ENCODE measurements at regions not wholly inside any gene's neighbourhood (a gene's known extent, or its start where the extent isn't known, plus 50 kb on each side); places are given as distances from the start of the nearest gene placed in this dataset.
"Not testable (repeated sequence)": the region's sequence is repeated elsewhere in the genome, so short reads cannot be mapped to it uniquely, and the experiment has no call there.

DNA sequence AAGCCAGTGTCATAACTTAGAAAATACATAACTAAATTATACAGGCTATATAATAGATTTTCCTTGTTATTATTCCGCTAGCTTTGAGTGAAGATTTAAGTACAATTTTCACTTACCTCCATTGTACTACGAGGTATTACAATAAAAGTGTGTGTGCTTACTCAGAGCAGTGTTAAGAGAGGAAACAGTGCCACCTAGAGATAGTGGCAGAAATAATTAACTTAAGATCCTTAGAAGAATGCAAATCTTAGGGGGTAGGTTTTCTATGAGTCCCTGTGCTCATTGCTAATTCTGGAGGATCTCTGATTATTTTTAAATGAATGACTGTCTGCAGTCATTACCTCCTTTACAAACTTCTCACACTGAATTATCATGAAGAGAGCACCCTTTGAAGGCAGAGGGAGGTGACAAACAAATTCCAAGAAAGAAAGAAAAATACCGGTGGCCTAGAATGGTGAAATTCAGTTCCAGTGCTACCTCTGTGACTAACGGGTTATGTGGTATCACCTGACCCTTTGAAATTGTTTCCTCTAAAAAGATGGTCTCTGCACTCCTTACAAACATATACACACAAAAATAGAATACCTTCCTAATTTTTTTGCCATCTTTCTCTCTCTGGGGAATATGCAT is 379.8 kb downstream of the TRIM36 start:
- peak; percentile 62 for FAIRE-seq

DNA sequence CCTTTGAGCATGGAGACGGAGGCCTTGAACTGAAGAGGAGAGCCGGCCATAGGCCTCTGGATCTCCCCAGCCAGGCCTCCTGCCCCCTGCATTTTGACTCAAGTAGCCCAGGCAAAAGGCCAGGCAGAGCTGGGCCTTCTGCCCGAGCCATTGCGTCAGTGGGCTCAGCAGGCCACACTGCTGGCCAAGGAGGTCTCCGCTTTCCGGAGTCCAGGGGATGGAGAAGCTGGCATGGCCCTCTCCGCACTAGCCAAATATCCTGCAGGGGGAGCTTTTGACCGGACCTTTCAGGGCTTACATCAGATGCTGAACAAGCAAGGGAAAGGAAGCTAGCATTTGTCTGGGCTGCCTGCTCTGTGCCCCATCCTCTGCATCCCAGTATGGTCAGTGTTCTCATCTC is 386.8 kb downstream of the TRIM36 start:
- FAIRE-seq, result no peak

DNA sequence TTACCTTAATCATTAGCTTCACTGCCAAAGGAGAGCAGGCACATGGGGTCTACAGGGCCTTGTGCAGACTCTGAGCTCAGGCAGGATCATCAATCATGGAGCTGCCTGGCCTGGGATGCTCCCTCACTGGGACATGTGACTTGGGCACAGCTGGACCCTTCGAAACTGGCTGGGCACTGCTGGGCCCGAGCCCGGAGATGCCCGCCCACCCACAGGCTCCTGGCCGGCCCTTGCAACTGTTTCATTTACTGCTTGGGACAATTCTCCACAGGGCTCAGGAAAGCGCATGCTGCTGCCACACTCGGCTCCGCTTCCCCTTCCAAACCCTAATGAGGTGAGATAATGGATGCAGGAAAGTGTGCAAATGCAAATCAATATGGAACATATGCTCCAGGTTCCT is 387.5 kb downstream of the TRIM36 start:
- FAIRE-seq, result no peak

DNA sequence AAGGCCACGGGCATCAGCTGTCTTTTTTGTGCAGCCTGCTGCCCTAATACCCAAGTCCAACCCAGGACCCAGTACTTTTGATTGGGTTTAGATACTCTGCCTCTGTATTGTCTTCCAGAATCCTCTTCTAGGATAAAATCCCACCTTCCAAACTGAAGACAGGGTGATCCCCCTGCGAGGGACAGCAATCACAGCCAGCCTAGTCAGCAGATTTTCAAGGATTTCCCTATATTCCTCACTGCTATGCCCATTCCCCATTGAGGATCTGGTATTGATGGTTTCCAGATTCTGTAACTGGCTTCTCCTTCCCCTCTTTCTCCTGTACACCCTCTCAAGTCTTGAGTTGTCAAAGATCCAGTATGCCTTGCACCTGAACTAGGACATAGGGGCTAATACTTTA is 389.4 kb downstream of the TRIM36 start:
- FAIRE-seq, result no peak

DNA sequence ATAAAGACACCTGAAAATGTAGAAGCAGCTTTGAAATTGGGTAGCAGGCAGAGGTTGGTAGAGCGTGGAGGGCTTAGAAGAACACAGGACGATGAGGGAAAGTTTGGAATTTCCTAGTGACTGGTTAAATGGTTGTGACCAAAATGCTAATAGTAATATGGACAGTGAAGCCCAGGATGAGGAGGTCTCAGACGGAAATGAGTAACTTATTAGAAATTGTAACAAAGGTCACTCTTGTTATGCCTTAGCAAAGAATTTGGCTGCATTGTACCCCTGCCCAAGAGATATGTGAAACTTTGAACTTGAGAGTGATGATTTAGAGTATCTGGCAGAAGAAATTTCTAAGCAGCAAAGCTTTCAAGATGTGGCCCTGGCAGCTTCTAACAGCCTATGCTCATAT is 382.5 kb downstream of the KCNN2 start:
- no peak for FAIRE-seq

DNA sequence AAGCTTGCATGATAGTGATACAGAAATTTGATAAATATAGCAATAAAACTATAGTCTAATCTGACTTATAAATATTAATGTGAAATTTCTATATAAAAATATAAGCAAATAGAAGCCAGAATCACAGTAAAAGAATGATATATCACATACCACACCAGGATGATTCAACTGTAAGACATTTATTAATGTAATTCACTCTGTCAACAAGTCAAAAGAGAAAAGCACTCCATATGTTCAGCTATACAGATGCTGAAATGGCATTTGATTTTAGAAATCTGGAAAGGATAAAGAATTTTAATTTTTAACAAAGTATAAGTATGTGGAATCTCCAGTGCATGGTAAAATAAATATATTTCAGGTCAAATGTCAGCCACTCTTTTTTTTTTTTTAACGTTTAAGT is 372.4 kb downstream of the KCNN2 start:
- FAIRE-seq, result no peak

DNA sequence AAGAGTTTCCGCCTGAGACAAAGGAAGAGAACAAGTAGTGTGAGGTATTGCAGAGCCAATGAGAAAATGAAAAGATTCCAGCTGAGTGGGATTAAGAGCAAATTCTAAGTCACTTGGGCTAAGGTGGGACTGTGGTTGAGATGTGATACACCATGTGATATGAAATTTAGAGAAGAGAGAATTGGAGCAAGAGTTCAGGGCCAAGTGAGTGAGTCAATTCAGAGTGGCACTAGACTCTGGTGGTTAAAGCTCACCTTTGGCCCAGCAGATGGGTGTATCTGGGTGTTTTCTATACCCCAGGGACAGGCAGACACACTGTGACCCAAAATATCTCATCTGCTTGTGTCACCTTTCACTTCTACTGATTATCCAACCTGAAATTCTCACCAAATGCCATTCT is 368.1 kb downstream of the KCNN2 start:
- FAIRE-seq, result no peak

DNA sequence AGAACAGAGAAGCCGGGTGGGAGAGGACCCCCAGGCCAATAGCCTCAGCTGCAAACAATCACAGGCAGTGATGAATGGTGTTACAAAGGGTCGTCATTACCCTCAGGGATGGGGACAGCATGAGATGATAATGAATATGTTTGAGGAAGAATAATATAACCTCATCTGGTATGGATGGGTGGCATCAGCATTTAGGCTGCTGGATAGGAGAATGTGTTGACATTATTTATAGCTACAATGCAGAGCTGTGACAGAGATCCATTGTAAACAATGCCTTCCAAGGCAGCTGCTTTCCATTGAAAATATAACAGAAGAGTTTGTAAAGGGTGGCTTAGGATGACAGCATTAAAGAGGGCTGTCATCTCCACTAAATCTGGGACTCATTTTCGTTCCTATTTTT is 365.5 kb downstream of the KCNN2 start:
- no peak for FAIRE-seq

DNA sequence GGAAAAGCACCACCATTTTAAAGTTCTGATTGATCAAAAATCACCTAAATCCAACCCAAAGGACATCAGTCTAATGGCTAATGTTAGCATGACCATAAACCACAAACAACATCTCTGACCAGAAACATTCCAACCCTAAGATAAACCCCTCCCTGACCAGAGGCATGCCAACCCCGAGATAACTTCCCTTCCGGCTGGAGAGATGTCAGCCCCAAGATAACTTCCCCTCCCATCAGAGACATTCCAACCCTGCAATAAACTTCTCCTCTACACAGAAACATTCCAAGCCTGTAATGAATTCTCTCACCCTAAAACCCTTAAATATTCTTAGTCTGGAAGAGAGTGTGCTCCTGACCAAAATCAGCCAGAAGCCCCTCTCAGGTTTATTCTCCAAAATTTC is 364.3 kb downstream of the KCNN2 start:
- no peak for FAIRE-seq

DNA sequence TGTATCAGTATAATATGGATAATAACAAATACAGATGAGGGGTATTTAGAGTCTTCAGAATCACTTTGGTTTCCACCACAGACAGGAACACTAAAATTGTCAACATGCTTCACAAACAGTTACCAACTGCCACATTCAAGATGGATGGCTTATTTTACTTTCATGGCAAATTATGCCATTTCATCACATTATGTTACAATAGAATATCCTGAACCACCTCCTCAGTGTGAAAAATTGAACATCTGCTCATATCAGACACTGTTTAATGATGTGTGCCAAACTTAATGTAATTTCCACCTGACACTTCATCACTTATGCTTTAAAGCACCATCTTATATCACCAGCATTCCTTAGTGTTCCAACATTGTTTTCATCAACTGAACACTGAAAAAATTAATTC is 357.4 kb downstream of the KCNN2 start:
- FAIRE-seq, result no peak

DNA sequence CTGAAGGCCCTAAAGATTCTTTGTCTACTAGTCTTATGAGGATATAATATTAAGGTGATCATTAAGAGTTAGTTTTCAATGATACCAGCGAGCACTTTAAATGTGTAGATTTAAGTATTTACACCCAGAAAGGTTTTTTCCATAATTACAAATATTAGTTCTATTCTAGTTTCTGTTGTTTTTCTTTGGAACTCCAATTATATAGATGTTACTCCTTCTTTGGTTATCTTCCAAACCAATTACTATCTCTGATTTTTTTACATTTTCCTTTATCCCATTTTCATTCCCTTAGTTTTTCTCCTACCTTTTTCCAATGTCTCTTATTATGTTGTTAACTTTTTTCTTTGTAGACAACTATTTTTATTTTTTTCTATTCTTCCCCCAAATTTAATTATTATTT is 355.1 kb downstream of the KCNN2 start:
- FAIRE-seq, result no peak

DNA sequence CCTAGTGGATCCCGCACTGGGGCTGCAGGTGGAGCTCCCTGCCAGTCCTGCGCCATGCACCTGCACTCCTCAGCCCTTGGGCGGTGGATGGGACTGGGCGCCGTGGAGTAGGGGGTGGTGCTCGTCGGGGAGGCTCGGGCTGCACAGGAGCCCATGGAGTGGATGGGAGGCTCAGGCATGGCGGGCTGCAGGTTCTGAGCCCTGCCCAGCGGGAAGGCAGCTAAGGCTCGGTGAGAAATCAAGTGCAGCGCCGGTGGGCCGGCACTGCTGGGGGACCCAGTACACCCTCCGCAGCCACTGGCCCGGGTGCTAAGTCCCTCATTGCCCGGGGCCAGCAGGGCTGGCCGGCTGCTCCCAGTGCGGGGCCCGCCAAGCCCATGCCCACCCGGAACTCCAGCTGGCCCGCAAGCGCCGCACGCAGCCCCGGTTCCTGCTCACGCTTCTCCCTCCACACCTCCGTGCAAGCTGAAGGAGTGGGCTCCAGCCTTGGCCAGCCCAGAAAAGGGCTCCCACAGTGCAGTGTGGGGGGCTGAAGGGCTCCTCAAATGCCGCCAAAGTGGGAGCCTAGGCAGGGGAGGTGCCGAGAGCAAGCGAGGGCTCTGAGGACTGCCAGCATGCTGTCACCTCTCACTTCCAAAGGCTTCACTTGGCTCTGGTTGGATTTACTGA is 342.5 kb downstream of the KCNN2 start:
- not testable (repeated sequence) for FAIRE-seq

DNA sequence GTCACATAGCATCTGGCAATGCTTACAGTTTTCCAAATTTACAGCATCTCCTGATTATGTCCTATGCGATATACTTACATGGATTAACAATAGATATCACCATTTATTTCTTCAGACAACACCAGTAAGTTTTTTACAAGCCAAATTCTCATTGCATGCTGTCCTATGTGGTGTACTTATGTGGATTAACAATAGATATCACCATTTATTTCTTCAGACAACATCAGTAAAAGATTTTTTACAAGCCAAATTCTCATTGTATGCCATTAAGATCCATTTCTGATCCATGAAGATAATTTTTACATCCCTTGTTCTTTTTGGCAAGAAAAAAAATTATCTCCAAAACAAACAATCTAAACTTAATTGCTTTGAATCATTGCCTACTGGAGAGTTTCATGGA is 340.9 kb downstream of the KCNN2 start:
- no peak for FAIRE-seq

DNA sequence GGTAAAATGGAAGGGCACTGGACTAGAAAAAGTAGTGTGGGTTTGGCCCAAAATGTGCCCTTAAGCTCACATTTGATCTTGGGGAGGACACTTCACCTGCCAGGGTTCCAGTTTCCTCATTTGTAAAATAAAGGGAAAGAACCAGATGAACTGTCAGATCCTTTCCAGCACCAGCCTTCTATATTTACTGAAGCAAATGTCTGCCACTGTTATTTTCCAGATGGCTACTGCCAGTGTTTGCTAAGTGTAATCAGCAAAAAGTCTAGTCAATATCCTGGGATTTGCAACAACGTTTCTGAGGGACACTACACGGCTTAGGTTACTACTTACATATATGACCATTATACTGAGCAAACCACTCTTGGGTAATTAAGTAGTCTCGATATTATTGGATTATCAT is 340.3 kb downstream of the KCNN2 start:
- peak; percentile 90 for FAIRE-seq

DNA sequence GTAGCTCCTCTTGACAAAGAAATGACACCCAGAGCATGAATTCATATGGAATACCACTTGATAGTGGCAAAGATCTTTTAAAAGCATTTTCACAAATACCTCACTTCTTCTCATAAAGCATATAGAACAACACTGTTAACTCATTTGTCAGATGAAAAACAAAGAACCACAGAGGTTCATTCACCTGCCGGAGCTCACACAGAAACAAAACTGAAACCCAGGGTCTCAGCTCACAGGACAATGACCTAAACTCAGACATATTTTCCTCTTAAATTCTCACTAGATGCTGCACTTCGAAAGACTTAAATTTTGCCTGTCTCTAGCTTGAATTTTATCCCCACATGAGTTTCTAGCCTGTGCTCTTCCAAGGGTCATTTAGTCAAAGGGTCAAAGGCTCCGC is 339.0 kb downstream of the KCNN2 start:
- no peak for FAIRE-seq

DNA sequence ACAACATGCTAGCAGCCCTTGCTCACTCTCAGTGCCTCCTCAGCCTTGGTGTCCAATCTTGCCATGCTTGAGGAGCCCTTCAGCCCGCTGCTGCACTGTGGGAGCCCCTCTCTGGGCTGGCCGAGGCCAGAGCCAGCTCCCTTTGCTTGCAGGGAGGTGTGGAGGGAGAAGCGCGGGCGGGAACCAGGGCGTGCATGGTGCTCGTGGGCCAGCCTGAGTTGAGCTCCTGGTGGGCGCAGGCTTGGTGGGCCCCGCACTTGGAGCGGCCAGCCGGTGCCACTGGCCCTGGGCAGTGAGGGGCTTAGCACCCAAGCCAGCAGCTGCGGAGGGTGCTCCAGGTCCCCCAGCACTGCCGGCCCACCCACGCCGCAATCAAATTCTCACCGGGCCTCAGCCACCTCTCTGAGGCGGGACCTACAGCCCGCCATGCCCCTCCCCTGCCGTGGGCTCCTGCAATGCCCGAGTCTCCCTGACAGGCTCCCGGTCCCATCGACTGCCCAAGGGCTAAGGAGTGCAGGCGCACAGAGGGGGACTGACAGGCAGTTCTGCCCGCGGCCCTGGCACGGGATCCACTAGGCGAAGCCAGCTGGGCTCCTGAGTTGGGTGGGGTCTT is 333.5 kb downstream of the KCNN2 start:
- no peak for FAIRE-seq

DNA sequence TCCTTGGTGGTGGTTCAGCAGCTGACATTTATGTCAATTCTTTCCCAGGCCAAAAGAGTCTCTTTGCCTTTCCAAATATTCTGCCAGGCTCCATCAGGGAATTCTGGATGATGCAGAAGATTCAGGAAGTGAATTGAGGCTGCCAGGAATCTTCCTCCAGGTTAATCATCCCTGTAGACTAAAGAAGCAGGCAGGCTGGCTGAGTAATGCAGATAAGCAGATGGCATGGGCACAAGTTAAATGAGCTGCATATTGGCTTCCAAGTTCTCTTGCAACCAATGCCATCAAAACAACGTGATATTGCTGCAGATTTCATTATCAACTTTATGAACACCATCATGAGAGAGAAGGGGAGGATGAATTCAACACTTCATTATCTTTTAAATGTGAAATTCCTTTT is 324.5 kb downstream of the KCNN2 start:
- no peak for FAIRE-seq

DNA sequence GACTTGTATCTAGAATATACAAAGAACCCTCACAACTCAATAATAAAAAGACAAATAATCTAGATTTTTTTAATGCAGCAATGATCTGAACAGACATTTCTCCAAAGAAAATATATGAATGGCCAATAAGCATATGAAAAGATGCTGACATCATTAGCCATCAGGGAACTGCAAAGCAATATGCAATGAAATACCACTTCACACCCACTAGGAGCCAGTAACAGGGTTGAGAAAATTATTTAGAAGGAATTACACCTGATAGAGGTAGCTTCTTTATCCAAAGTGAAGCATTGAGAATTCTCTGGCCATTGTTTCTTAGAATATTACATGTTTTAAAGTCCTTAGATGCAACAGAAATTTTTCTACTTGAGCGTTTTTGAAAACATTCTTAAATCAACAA is 316.9 kb downstream of the KCNN2 start:
- no peak for FAIRE-seq

DNA sequence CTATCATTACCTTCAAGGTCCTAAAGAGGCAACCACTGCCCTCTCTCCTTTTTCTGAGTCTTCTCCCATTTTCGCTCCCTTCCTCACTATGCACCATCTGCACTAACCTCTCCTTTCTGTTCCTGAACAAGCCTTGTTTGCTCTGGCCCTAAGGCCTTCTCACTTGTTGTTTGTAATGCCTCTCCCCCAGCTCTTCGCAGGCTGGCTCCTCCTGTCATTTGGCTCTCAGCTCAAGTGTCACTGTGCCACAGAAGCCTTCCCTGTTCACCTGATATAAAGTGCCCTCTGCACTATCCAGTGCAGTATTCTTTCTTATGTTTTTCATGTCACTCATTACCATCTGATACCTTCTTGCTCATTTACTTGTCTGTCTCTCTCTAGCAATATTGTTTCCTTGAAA is 303.7 kb downstream of the KCNN2 start:
- no peak for FAIRE-seq

DNA sequence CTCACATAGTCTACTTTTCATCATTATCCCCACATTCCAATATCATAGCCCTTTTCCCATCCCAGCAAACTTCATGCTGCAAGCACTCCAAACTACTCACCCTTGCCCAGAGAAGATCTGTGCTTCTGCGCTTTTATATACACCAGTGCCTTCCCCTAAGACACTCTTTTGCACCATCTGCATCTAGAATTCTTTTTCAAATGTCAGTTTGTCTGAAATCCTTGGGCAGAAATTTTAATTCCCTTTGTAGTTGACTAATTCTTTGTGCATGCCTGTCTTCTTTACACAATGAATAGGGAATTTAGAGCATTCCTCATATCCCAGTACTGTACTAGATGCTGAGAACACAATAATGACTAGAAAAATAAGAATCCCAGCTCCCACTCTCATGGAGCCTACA is 298.9 kb downstream of the KCNN2 start:
- no peak for FAIRE-seq

DNA sequence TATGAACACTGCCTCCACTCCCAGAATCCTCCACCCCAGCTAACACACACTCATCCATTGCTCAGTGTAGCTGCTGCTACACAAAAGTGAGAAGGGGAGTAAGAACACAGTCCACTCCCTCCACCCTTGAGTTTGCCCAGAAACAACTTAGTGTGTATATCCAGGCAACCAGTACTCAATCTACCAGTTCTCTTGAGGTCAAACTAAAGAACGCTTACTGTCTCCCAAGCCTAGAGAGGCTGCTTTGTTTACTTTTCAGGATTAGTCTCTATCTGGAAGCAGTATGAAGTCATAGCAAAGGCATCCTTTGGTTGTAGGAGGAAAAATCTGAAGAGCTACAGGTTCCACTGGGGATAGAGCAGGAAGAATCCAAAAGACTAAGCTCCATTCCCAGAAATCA is 296.3 kb downstream of the KCNN2 start:
- FAIRE-seq, result no peak

DNA sequence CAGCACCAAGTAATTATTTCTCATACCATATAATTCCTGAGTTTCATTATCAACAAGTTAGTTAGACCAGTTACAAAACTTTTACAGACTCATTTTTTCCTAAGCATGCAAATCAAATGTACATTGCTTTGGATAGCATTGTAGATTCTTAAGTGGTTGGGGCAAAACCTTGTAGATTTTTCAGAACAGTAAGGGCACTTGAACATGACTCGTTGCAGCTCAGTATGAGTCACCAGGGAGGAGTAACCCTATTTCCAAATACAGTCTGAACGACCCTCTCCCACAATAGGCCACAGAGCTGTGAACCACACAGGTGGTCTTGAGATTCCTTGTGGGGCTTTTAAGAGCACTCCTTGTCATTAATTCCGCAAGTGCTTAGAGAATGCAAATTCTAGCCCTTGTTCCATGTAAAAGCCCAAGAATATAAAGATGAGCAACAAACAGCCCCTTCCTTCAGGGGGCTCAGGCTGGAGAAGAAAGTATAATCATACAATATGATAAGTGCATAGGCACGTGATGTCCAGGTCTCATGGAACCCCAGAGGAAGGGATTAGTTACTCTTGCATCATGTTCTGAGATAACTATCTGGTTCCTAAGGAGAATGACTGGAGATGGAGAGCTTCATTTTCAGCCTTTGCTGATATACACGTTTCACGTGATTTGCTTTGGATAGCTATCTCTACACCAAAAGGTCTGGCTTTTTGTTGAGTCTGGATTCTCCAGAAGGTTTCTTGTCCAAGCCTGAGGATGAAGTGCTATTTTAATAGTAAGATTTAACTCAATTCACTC is 295.7 kb downstream of the KCNN2 start:
- no peak for FAIRE-seq

DNA sequence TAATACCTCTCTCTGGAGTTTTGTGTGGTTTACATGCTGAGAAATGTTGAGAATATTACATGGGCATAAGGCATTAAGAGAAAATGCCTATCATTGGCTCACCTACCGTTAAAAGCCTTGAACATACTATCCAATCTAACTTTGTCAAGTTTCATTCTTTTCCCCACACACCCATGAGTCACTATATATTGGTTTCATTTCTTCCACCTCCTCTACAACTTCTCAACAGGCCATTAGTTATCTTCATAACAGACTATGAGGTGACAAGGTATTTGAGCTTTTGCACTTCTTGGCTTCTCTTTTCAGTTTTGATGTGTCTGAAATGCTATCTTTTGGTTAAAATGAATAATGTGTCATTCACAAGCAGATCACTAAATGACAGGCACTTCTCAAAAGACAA is 288.0 kb downstream of the KCNN2 start:
- no peak for FAIRE-seq

DNA sequence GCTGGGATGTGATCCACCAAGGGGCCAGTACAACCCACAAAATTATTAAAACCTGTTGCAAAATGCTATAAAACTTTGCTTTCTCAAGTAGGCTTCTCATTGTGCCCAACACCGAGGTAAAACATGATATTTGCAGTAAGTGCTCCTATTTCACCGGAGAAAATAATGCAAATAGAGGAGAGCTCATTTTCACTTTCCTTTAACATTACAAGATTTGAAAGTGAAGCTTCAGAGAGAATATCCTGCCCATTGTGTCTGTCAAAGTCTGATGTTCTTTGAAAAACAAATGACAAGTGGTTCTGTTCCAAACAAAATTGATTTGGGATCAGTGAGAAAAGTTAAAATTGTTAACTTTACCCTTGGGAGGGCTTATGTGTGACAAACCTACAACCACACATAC is 287.1 kb downstream of the KCNN2 start:
- FAIRE-seq, result no peak

Data from islet of Langerhans (tissue), 1 donor.